GM21529 (cell line): ENCODE measurements at regions not wholly inside any gene's neighbourhood (a gene's known extent, or its start where the extent isn't known, plus 50 kb on each side); places are given as distances from the start of the nearest gene placed in this dataset.

Experiments used
- ATAC-seq: cut with Tn5 transposase; IDR thresholded peaks from one replicate; pipeline ENCODE4 v1.9.1; 2021; ENCODE audit not compliant: unreplicated experiment

GRCh38 chr13:106702505-106702904 is 134.6 kb upstream of the ARGLU1 start:
- ATAC-seq: no peak

GRCh38 chr13:106701771-106702341 is 133.9 kb upstream of the ARGLU1 start:
- ATAC-seq: no peak

DNA sequence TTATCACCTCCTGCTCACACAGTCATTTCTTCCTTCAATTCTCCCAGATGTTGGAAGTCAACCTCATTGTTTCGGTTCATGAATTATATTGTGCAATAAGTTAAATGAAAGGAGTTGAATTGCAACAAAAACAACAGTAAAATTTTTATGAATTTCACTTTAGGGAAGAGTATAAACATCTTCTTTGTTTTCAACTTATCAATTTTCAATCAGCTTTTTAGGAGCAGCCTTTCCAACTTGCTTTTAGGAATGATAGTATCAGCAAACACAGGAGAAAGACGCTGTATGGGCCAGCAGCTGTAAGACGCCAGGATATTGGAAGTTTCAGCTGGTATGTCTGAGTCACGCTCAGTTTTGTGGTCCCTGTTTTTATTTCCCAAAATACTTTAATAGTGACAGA is 132.5 kb upstream of the ARGLU1 start:
- no peak for ATAC-seq

DNA sequence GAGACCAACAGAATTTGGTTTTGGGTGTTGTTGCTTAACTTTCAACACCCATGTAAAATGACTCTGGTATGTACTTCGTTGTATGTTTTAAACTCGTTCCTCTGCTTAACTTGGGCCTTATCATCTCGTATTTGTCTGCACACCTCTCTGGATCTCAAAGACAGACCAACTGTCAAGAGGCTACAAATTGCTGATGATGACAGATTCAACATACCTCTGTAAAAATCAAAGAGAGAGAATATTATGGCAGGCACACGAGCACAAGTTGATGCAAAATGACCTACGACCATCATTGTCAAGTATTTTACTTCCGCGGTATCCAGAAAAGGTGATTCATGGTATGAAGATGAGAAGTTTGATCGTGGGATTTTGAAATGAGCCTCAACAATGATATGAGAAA is 132.1 kb upstream of the ARGLU1 start:
- no peak for ATAC-seq

GRCh38 chr13:106699311-106699710 is 131.4 kb upstream of the ARGLU1 start:
- no peak for ATAC-seq

- ATAC-seq: no peak
These were observed 128.8 kb upstream of the ARGLU1 start for GRCh38 chr13:106696719-106697118.

DNA sequence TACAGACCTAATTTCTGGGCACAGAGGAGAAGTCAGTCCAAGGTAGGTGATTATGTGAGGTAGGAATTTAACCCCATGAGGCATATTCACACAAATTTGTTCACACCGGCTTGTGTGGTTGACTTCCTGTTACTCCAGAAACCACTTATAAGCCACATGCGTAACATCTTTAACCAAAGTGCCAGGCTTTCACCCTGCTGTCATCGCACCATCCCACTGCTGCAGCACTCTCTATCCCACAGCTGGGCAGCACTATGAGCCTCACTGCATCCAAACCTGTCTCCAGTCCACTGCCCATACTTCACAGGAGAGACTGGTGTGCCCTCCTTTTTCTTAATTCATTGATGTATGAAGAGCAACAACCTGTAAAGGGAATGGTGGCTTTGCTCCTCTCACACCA is 128.2 kb upstream of the ARGLU1 start:
- no peak for ATAC-seq

- ATAC-seq: no peak
These were observed 127.2 kb upstream of the ARGLU1 start for GRCh38 chr13:106695139-106695538.

DNA sequence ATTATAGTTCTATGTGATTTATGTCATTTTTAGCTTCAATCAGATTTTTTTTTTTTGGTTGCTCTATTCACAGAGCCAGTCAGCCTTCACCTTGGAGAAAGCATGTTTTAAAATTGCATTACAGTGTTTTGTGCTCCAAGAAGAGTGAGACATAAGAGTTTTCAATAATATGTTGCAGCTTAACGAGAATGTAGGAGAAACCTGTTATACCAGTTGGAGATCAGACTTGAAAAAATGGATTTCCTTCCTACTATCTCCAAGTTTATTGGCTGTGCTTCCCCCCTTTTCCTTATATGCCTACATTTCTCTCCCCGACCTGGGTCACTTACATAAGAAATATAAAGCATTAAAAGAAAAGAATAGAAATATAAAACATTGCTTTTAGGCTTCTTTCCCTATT is 123.9 kb upstream of the ARGLU1 start:
- ATAC-seq: no peak

DNA sequence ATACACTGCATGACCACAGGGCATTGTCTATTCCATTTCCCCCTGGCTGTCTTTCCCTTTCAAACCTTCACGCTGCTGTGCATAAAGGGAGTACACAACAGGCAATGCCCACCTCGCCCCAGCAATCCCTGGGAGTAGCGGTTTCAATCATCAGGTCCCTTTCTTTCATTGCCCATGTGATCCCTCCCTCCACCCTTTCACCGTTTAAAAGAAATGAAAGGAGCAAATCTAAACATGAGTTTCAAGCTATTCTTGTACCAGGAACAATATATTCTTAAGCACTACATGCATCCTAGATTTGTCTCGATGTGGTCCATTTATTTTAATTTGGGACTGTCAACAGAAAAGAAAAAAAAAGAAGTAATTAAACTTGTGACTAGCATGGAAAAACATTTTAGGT is 123.4 kb upstream of the ARGLU1 start:
- ATAC-seq: no peak

- ATAC-seq: no peak
These were observed 122.8 kb upstream of the ARGLU1 start for GRCh38 chr13:106690779-106691178.

DNA sequence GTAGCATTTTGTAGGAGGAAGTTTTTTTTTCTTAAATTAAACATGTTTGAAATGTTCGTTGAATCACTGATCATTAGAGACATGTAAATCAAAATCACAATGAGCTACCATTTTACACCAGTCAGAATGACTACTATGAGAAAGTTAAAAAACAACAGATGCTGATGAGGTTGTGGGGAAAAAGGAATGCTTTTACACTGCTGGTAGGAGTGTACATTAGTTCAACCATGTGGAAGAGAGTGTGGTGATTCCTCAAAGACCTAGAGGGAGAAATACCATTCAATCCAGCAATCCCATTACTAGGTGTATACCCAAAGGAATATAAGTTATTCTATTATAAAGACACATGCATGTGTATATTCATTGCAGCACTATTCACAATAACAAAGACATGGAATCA is 122.0 kb upstream of the ARGLU1 start:
- ATAC-seq: no peak

DNA sequence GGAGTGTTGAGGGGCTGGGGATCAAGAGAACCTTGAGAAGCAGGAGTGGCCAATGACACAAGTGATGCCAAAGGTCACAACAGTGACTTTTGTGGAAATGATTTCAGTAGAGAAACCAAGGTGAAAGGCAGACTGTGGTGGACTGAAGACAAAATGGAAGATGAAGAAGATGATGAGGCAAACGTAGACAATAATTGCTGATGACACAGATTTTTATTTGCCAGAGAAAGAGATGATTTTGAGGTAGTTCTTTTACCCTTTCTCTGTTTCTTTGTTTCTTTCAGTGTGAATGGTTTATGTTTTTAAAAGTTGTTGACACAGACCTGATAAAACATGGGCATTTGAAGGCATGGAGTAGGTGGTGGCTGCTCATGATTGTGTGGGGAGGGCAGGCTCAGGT is 121.0 kb upstream of the ARGLU1 start:
- no peak for ATAC-seq

DNA sequence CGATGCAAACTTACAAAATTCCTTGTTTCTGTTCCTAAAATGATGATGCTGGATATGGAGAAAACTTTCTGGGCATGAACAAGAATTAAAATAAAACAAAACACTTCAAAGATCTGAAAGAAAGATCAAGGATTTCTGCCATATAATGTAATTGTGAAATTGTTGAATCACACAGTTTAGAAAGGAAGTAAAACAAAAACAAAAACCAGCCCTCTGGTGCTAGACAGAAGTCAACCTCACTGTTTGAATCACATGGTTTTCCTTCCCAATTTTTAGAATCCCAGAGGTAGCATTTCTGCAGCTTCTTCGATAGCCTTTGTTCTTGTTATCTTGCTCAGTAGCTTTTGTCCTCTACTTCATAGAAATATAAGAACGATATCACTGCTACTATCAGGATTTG is 118.2 kb upstream of the ARGLU1 start:
- ATAC-seq: no peak

GRCh38 chr13:106685143-106685542 is 117.2 kb upstream of the ARGLU1 start:
- no peak for ATAC-seq

DNA sequence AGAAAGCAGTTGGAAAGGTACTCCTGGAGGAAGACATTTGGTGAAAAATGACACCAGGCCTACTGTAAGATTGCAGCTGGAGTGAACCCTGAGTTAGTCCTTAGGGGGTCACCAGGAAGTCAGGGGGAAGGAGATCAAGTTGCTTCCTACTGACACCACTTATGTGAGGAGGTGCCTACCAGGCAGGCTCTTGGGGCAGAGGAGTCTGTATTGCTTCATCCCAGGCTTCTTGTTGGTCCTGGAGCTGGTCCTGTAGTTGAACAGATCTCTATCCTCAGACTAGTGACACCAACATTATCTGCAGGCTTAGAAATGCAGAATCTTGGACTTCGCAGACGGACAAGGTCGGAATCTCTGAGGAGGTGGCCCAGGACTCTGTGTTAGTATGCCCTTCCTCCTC is 116.0 kb upstream of the ARGLU1 start:
- ATAC-seq: no peak

DNA sequence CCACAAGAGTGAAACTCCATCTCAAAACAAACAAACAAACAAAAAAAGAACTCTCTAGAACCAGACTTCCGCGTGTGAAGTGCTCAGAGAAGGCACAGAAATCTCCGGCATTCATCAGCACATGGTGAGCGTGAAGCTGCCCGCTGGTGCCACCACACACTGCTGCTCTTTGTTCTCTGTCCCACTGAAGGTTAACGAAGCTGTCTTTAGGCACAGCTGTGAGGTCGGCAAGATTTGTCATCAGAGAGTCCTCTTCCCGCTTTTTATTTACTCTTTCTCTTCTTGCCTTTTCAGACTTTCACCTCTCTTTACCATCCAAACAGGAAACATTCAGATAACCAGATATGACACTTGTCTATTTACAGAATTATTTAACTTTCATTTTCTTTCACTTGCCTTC is 115.2 kb upstream of the ARGLU1 start:
- no peak for ATAC-seq

GRCh38 chr13:106681997-106682396 is 114.1 kb upstream of the ARGLU1 start:
- ATAC-seq: no peak

GRCh38 chr13:106681536-106681935 is 113.6 kb upstream of the ARGLU1 start:
- ATAC-seq: no peak

GRCh38 chr13:106680796-106681472 is 113.0 kb upstream of the ARGLU1 start:
- ATAC-seq: no peak

GRCh38 chr13:106678646-106679418 is 110.9 kb upstream of the ARGLU1 start:
- ATAC-seq: no peak

GRCh38 chr13:106675311-106675710 is 107.4 kb upstream of the ARGLU1 start:
- no peak for ATAC-seq
